DND-41 (cell line): ENCODE measurements at regions not wholly inside any gene's neighbourhood (a gene's known extent, or its start where the extent isn't known, plus 50 kb on each side); places are given as distances from the start of the nearest gene placed in this dataset.
A peak's percentile ranks its signal among the peaks of the same experiment; 100 is the strongest.
"Not testable (repeated sequence)": the region's sequence is repeated elsewhere in the genome, so short reads cannot be mapped to it uniquely, and the experiment has no call there.

Experiments
- ATAC-seq: fragments of 200-7000 bp; cut with Tn5 transposase; 3 replicates; pipeline ENCODE4 v1.9.1; 2021; ENCODE audit warnings: low read depth; ENCODE audit not compliant: insufficient read depth
- DNase-seq: peaks from one replicate; pipeline ENCODE4 v3.0.0-alpha.2; 2020
- H2AFZ ChIP-seq: 2 replicates; pipeline ENCODE4 v1.6.0; 2012; ENCODE audit warnings: low read depth, low read length
- H3K27ac ChIP-seq: 2 replicates; pipeline ENCODE4 v1.5.1; 2012; ENCODE audit warnings: low read length, inconsistent platforms
- H3K27me3 ChIP-seq: fragments of 200-600 bp; sonication (generic); 2 replicates; pipeline ENCODE4 v1.6.0; 2012; ENCODE audit warnings: low read length, mild to moderate bottlenecking, inconsistent platforms; ENCODE audit not compliant: insufficient read depth, poor library complexity
- H3K36me3 ChIP-seq: 2 replicates; pipeline ENCODE4 v1.5.1; 2012; ENCODE audit warnings: low read length, inconsistent platforms; ENCODE audit not compliant: insufficient read depth
- H3K4me1 ChIP-seq: 2 replicates; pipeline ENCODE4 v1.5.1; 2012; ENCODE audit warnings: mild to moderate bottlenecking, low read length; ENCODE audit not compliant: insufficient read depth
- H3K4me2 ChIP-seq: 2 replicates; pipeline ENCODE4 v1.6.0; 2012; ENCODE audit warnings: mild to moderate bottlenecking, moderate library complexity, low read length, inconsistent platforms; ENCODE audit not compliant: insufficient read depth
- H3K4me3 ChIP-seq, 2 experiments: fragments of 200-600 bp in 1 of 2; shearing (Covaris generic) in 1 of 2; 2 replicates each; pipeline ENCODE4 v1.5.1; 2012 to 2016; ENCODE audit warnings: inconsistent platforms in 2 of 2, low read length in 2 of 2, mild to moderate bottlenecking in 2 of 2, low read depth in 1 of 2, moderate library complexity in 1 of 2
- H3K79me2 ChIP-seq: 2 replicates; pipeline ENCODE4 v1.6.0; 2012; ENCODE audit warnings: low read length, inconsistent platforms; ENCODE audit not compliant: insufficient read depth
- H3K9ac ChIP-seq: 2 replicates; pipeline ENCODE4 v1.6.0; 2012; ENCODE audit warnings: low read depth, mild to moderate bottlenecking, inconsistent platforms, low read length, moderate library complexity
- H3K9me3 ChIP-seq: 2 replicates; pipeline ENCODE4 v1.5.1; 2012; ENCODE audit warnings: low read length, moderate library complexity, mild to moderate bottlenecking, inconsistent platforms; ENCODE audit not compliant: insufficient read depth, severe bottlenecking
- H4K20me1 ChIP-seq: 2 replicates; pipeline ENCODE4 v1.6.0; 2012; ENCODE audit warnings: low read length; ENCODE audit not compliant: insufficient read depth
- CTCF ChIP-seq: IDR thresholded peaks from 2 replicates; pipeline ENCODE4 v1.5.1; 2012; ENCODE audit warnings: borderline replicate concordance, low read length, moderate library complexity, mild to moderate bottlenecking; ENCODE audit not compliant: poor library complexity, severe bottlenecking; ENCODE audit errors: extremely low read depth
- EZH2 ChIP-seq: IDR thresholded peaks from 3 replicates; pipeline ENCODE4 v1.6.1; 2012; ENCODE audit warnings: borderline replicate concordance, low read depth, mild to moderate bottlenecking, moderate library complexity, low read length, inconsistent platforms; ENCODE audit not compliant: severe bottlenecking

DNA sequence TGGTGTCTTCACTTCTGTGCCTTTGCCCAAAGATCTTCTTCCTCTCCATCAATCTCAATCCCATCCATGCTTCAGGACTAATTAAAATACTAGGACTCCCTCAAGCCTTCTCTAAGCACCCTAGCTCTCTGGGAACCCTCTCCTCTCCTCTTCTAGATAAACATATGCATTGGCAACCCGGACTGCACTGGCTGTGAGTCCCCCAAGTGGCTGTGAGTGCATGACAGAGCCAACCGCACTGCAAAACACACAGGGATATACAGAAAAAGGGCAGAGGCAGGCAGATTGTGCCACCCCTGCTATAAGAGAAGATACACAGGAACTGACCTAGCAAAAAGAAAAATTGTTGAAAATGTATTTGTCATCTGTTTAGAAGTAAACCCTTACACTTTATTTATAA lies 457.1 kb downstream of the MFSD1 start:
- H3K79me2 ChIP-seq, result no peaks in the 10 kb centered on the region
- no peaks in the 10 kb centered on the region for H3K36me3 ChIP-seq
- H2AFZ ChIP-seq, result no peak overlapping the region
- peak; percentile 53; the same call in 1 of the 3 replicates for ATAC-seq
- DNase-seq, result peak; percentile 11
- H3K9me3 ChIP-seq, result no peaks in the 10 kb centered on the region
- no peaks in the 10 kb centered on the region for H3K27me3 ChIP-seq
- H3K4me1 ChIP-seq, result no peaks in the 10 kb centered on the region
- no peaks in the 10 kb centered on the region for H4K20me1 ChIP-seq
- no peak overlapping the region for H3K27ac ChIP-seq
- no peak overlapping the region for H3K4me2 ChIP-seq
- TF ChIP-seq CTCF (peak; percentile 18), EZH2 (no peak)
- no peak overlapping the region for H3K9ac ChIP-seq
- no peak overlapping the region for H3K4me3 ChIP-seq

DNA sequence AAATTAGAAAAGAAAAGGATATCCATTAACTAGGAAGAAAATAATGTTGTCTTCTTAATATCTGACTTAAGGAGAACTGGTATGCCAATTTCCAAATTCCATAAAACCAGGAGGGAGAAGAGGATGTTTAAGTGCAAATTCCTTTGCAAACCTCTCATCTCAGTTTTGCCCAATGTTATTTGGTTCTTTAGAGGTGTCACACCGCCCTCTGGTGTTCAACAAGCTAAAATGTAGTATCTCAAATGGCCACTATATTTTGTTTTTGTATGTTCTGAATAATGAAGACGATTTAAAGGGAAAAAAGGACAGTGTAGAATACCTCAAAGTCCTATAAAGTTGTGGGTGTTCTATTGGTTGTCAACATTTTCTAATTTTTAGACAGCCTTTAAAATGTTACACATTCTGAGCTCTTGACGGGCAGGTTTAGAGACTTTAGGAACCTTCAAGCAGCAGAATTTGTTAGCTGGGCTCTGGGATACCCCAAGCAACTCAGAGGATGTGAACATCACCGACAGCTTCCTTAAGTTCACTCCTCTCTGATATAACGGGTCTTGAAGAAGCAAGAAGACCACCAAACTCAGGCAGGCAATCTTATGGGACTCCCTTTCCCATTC lies 458.3 kb downstream of the MFSD1 start:
- TF ChIP-seq CTCF (peak; percentile 79), EZH2 (no peak)
- peak; percentile 58 for DNase-seq
- H2AFZ ChIP-seq, result no peak overlapping the region

GRCh38 chr3:159261333-159261732 lies 459.5 kb downstream of the MFSD1 start:
- H3K4me1 ChIP-seq, H3K9me3 ChIP-seq, H4K20me1 ChIP-seq, H3K4me3 ChIP-seq, DNase-seq, H2AFZ ChIP-seq, H3K79me2 ChIP-seq, H3K36me3 ChIP-seq, ATAC-seq, H3K4me2 ChIP-seq, H3K27ac ChIP-seq, H3K27me3 ChIP-seq, H3K9ac ChIP-seq: not testable (repeated sequence)

More for the DNA sequence above, 458.3 kb downstream of the MFSD1 start:
- H3K4me1 ChIP-seq, result no peaks in the 10 kb centered on the region
- no peaks in the 10 kb centered on the region for H3K36me3 ChIP-seq
- no peak overlapping the region for H3K4me3 ChIP-seq
- peak; percentile 70; the same call in 2 of the 3 replicates for ATAC-seq
- H3K27ac ChIP-seq, result no peak overlapping the region
- H3K4me2 ChIP-seq, result no peak overlapping the region
- no peaks in the 10 kb centered on the region for H3K79me2 ChIP-seq
- no peaks in the 10 kb centered on the region for H3K27me3 ChIP-seq
- H3K9me3 ChIP-seq, result no peaks in the 10 kb centered on the region
- H4K20me1 ChIP-seq, result no peaks in the 10 kb centered on the region
- no peak overlapping the region for H3K9ac ChIP-seq

GRCh38 chr3:159263750-159264553 lies 462.1 kb downstream of the MFSD1 start:
- DNase-seq (peak; percentile 16), ATAC-seq (no peak)
- no peak overlapping the region for H2AFZ ChIP-seq
- H3K4me2 ChIP-seq, result no peak overlapping the region
- H3K9me3 ChIP-seq, result no peaks in the 10 kb centered on the region
- no peaks in the 10 kb centered on the region for H3K79me2 ChIP-seq
- H3K4me1 ChIP-seq, result no peaks in the 10 kb centered on the region
- TF ChIP-seq EZH2 (no peak), CTCF (peak; percentile 67)
- H3K27me3 ChIP-seq, result no peaks in the 10 kb centered on the region
- no peaks in the 10 kb centered on the region for H3K36me3 ChIP-seq
- H4K20me1 ChIP-seq, result no peaks in the 10 kb centered on the region
- H3K9ac ChIP-seq, result no peak overlapping the region
- H3K4me3 ChIP-seq, result no peak overlapping the region
- H3K27ac ChIP-seq, result no peak overlapping the region
